ENCODE measurements at regions not wholly inside any gene's neighbourhood (a gene's known extent, or its start where the extent isn't known, plus 50 kb on each side); places are given as distances from the start of the nearest gene placed in this dataset.

- TF ChIP-seq, protein P1, sequence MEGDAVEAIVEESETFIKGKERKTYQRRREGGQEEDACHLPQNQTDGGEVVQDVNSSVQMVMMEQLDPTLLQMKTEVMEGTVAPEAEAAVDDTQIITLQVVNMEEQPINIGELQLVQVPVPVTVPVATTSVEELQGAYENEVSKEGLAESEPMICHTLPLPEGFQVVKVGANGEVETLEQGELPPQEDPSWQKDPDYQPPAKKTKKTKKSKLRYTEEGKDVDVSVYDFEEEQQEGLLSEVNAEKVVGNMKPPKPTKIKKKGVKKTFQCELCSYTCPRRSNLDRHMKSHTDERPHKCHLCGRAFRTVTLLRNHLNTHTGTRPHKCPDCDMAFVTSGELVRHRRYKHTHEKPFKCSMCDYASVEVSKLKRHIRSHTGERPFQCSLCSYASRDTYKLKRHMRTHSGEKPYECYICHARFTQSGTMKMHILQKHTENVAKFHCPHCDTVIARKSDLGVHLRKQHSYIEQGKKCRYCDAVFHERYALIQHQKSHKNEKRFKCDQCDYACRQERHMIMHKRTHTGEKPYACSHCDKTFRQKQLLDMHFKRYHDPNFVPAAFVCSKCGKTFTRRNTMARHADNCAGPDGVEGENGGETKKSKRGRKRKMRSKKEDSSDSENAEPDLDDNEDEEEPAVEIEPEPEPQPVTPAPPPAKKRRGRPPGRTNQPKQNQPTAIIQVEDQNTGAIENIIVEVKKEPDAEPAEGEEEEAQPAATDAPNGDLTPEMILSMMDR (IDR thresholded peaks at IDR 0.05) = no peak
- no peak for TF ChIP-seq POLR2A (IDR thresholded peaks at IDR 0.05)
These were observed 134.3 kb upstream of the VWC2 start for GRCh38 chr7:49639068-49639593.
